ENCODE measurements at regions not wholly inside any gene's neighbourhood (a gene's known extent, or its start where the extent isn't known, plus 50 kb on each side); places are given as distances from the start of the nearest gene placed in this dataset.

DNA sequence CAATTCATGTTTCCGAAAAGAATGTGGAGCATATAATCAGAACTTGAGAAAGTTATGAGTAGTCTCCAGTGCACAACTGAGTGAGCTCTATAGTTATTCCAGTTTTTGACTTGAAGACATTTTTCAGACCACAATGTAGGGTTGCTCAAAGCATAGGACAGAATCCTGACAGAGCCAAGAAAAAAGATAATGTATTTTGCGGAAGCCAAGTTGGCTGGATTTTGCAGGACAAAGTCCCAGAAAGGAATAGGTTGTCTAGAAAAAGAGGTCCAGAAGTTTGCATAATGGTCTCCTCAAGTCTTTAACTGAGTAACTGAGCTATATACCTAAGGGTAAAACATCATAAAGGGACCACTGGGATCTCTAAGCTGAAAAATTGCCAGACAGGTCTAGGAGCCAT, 1028.0 kb downstream of the TAF11L14 start:
- TF ChIP-seq, protein P1, sequence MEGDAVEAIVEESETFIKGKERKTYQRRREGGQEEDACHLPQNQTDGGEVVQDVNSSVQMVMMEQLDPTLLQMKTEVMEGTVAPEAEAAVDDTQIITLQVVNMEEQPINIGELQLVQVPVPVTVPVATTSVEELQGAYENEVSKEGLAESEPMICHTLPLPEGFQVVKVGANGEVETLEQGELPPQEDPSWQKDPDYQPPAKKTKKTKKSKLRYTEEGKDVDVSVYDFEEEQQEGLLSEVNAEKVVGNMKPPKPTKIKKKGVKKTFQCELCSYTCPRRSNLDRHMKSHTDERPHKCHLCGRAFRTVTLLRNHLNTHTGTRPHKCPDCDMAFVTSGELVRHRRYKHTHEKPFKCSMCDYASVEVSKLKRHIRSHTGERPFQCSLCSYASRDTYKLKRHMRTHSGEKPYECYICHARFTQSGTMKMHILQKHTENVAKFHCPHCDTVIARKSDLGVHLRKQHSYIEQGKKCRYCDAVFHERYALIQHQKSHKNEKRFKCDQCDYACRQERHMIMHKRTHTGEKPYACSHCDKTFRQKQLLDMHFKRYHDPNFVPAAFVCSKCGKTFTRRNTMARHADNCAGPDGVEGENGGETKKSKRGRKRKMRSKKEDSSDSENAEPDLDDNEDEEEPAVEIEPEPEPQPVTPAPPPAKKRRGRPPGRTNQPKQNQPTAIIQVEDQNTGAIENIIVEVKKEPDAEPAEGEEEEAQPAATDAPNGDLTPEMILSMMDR (conservative IDR thresholded peaks at IDR 0.05; ENCODE audit: low read depth, low read length), result no peak
- TF ChIP-seq RAD21 (IDR thresholded peaks at IDR 0.05; ENCODE audit: low read length), result no peak
- TF ChIP-seq POLR2A (IDR thresholded peaks at IDR 0.05; ENCODE audit: low read depth, low read length), result no peak

Measured in IMR-90 (cell line).